Right atrium auricular region (tissue), 2 donors: ENCODE measurements at regions not wholly inside any gene's neighbourhood (a gene's known extent, or its start where the extent isn't known, plus 50 kb on each side); places are given as distances from the start of the nearest gene placed in this dataset.
"Not testable (repeated sequence)": the region's sequence is repeated elsewhere in the genome, so short reads cannot be mapped to it uniquely, and the experiment has no call there.

ENCODE experiments used
- DNase-seq: peaks from one replicate; pipeline ENCODE4 v3.0.0-alpha.2; 2019; ENCODE audit warnings: low spot score
- H3K27ac ChIP-seq, 2 donors: fragments of 200-600 bp; sonication (generic); 1 replicate in 1 of 2; 2 replicates in 1 of 2; pipeline ENCODE4 v1.5.1; 2016 to 2019
- H3K27me3 ChIP-seq, 2 donors: fragments of 200-600 bp; sonication (generic); one replicate each; pipeline versions ENCODE4 v1.5.1 to v1.6.0; 2017 to 2019
- H3K36me3 ChIP-seq: fragments of 200-600 bp; sonication (generic); one replicate; pipeline ENCODE4 v1.5.1; 2016
- H3K4me1 ChIP-seq, 2 donors: fragments of 200-600 bp; sonication (generic); one replicate each; pipeline versions ENCODE4 v1.5.1 to v1.6.0; 2017 to 2019
- H3K4me3 ChIP-seq, 2 donors: fragments of 200-600 bp; sonication (generic); 1 replicate in 1 of 2; 2 replicates in 1 of 2; pipeline ENCODE4 v1.5.1; 2017 to 2019; ENCODE audit warnings: mild to moderate bottlenecking in 1 of 2, moderate library complexity in 1 of 2
- H3K9me3 ChIP-seq, 2 donors: fragments of 200-600 bp; sonication (generic); one replicate each; pipeline ENCODE4 v1.5.1; 2019
- TF ChIP-seq, protein P1 (sequence below), 2 donors: fragments of 200-600 bp; sonication (generic); IDR thresholded peaks; one replicate each; pipeline ENCODE4 v1.5.1; 2019; ENCODE audit warnings: antibody characterized with exemption in 2 of 2

DNA sequence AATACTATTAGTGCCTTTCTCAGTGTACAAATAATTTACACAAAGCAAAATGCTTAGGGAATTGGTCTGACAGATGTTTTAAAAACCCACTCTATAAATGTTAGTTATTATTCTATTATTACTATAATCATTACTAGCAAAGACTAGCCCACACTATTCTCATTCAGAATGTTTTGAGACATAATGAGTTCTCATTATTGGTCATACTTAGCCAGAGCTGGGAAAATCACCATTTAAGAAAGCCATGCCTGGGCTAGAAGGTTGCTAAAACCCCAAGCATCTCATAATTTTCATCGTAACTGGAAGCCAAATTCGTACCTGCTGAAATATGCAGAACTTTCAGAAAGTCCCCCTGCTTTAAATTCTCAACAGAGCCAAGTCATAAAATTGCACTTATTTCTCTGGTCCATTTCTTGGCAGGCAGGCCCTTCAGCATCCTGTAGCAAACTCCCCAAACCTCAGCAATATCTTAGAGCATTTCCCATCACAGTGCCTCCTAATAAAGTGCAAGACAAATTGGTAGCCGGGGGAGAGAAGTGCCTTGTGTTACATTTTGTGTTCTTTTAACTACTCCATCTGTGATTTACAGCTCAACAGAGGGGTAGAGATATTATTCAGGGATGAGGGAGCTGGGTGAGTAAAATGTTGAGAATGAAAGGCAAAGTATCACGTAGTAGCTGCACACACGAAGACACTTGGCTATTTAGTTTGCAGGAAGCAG lies 79.8 kb upstream of the ADAMTS18 start:
- DNase-seq: no peak
- Histone ChIP-seq H3K36me3 (no peaks in the 10 kb centered on the region), H3K4me3 (no peak overlapping the region), H3K9me3 (no peaks in the 10 kb centered on the region), H3K4me1 (no peaks in the 10 kb centered on the region), H3K27me3 (no peaks in the 10 kb centered on the region), H3K27ac (no peak overlapping the region)
- TF ChIP-seq, protein P1, sequence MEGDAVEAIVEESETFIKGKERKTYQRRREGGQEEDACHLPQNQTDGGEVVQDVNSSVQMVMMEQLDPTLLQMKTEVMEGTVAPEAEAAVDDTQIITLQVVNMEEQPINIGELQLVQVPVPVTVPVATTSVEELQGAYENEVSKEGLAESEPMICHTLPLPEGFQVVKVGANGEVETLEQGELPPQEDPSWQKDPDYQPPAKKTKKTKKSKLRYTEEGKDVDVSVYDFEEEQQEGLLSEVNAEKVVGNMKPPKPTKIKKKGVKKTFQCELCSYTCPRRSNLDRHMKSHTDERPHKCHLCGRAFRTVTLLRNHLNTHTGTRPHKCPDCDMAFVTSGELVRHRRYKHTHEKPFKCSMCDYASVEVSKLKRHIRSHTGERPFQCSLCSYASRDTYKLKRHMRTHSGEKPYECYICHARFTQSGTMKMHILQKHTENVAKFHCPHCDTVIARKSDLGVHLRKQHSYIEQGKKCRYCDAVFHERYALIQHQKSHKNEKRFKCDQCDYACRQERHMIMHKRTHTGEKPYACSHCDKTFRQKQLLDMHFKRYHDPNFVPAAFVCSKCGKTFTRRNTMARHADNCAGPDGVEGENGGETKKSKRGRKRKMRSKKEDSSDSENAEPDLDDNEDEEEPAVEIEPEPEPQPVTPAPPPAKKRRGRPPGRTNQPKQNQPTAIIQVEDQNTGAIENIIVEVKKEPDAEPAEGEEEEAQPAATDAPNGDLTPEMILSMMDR (IDR thresholded peaks at IDR 0.05): no peak

DNA sequence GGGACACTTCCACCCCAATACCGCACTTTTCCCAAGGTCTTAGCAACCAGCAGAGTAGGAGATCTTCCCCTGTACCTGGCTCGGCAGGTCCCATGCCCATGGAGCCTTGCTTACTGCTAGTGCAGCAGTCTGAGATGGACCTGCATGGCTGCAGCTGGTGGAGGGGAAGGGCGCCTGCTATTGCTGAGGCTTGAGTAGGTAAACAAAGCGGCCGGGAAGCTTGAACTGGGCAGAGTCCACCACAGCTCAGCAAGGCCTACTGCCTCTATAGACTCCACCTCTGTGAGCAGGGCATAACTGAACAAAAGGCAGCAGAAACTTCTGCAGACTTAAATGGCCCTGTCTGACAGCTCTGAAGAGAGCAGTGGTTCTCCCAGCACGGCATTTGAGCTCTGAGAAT lies 90.4 kb upstream of the ADAMTS18 start:
- H3K4me3 ChIP-seq, H3K36me3 ChIP-seq, H3K9me3 ChIP-seq, H3K27ac ChIP-seq, DNase-seq, H3K4me1 ChIP-seq, H3K27me3 ChIP-seq: not testable (repeated sequence)

DNA sequence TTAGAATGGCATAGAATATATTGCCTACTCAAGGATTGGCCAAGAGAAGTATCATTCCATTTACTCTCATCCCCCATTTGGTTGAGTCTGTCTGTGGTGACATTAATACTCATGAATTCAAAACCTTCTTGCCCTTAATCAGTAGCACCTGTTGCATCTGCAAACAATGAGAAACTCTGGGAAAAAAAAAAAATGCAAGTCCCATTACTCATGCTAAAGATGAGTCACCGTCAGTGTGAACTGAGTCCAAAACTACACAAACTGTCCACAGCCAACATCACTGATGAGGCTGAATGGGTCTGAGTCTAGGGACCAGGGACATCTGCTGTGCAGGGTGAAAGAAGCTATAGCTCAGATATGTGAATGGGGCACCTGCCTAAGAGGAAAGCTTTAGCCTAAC lies 96.9 kb upstream of the ADAMTS18 start:
- DNase-seq: no peak

DNA sequence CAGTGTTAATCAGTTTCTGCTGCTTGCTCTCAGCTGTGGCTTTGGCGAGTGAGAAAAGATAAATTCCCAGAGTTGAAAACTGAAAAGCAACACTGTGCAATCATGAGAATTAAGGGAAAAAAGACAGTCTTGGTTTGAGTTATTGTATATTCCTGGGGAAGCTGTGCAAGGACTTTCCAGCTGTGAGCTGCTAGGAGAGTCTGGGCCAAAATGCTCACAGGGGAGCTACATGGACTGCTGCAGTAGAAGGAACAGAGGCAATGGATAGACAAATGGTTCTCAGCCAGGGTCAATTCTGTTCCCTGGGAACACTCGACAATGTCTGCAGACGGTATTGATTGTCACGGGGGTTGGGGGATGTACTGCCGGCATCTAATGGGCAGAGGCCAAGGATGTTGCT lies 102.0 kb upstream of the ADAMTS18 start:
- Histone ChIP-seq H3K27ac (no peak overlapping the region), H3K9me3 (no peaks in the 10 kb centered on the region), H3K4me3 (no peak overlapping the region), H3K4me1 (no peaks in the 10 kb centered on the region), H3K36me3 (no peaks in the 10 kb centered on the region), H3K27me3 (no peaks in the 10 kb centered on the region)
- TF ChIP-seq, protein P1 (IDR thresholded peaks at IDR 0.05): no peak
- no peak for DNase-seq

More for the DNA sequence above, 96.9 kb upstream of the ADAMTS18 start:
- no peaks in the 10 kb centered on the region for H3K36me3 ChIP-seq
- H3K4me1 ChIP-seq: no peaks in the 10 kb centered on the region
- H3K4me3 ChIP-seq: no peak overlapping the region
- H3K27me3 ChIP-seq: no peaks in the 10 kb centered on the region
- H3K9me3 ChIP-seq: no peaks in the 10 kb centered on the region
- no peak overlapping the region for H3K27ac ChIP-seq
- TF ChIP-seq, protein P1 (IDR thresholded peaks at IDR 0.05): no peak

DNA sequence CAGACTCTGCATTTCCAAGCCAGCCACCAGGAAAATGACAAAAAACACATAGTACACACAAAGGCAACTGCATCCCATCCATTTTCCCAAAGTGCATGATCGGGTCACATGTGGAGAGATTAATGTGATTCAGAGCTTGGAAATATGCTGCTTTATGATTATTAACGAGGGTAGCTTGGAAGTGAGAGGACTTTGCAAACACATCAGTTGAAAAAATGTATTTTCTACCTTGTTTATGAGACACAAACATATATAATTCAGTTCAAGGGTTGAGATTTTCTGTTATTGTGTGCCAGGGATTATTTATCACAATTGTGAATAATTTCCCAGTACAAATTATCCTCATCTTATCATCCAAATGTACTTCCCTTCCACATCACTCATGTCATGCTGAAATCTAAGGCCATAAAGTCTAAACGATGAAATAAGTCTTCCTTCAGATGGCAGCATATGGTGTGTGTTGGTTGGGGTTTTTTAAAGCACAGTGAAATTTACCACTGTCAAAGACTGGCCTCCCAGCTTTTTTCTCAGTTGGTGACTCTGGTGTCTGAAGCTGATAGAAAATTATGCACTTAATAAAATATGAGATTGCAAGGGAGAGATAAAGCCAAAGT lies 104.7 kb upstream of the ADAMTS18 start:
- no peaks in the 10 kb centered on the region for H3K4me1 ChIP-seq
- no peaks in the 10 kb centered on the region for H3K36me3 ChIP-seq
- H3K9me3 ChIP-seq: no peaks in the 10 kb centered on the region
- no peak for DNase-seq
- TF ChIP-seq, protein P1 (IDR thresholded peaks at IDR 0.05): no peak
- no peaks in the 10 kb centered on the region for H3K27me3 ChIP-seq
- no peak overlapping the region for H3K27ac ChIP-seq
- no peak overlapping the region for H3K4me3 ChIP-seq

DNA sequence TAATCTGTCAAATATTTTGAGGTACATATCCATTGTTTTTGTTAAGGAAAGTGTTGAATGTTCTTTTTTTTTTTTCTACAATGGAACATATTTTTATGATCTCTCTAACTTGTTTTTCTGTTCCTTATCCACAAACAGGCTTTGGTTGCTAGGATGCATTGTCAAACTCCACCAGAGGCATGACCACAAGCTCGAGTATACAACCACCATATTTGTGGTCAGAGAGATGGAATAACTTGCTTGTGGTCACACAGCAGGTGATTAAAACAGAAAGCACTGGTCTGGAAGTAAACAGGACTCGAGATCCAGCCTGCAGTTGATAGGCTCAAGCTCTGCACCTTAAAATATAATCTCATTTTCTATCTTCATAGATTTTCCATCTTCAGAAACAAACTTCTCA lies 105.8 kb upstream of the ADAMTS18 start:
- TF ChIP-seq, protein P1 (IDR thresholded peaks at IDR 0.05): no peak
- no peaks in the 10 kb centered on the region for H3K4me1 ChIP-seq
- no peaks in the 10 kb centered on the region for H3K27me3 ChIP-seq
- no peak for DNase-seq
- H3K4me3 ChIP-seq: no peak overlapping the region
- no peaks in the 10 kb centered on the region for H3K9me3 ChIP-seq
- no peaks in the 10 kb centered on the region for H3K36me3 ChIP-seq
- H3K27ac ChIP-seq: no peak overlapping the region
